SK-N-MC (cell line): ENCODE measurements at regions not wholly inside any gene's neighbourhood (a gene's known extent, or its start where the extent isn't known, plus 50 kb on each side); places are given as distances from the start of the nearest gene placed in this dataset.
"Not testable (repeated sequence)": the region's sequence is repeated elsewhere in the genome, so short reads cannot be mapped to it uniquely, and the experiment has no call there.

Experiments used
- EZH2 ChIP-seq: fragments of 200-600 bp; sonication (generic); IDR thresholded peaks from one replicate; pipeline ENCODE4 v1.6.1; 2017; ENCODE audit warnings: antibody characterized with exemption
- FOXP2 ChIP-seq: optimal IDR thresholded peaks from 2 replicates; pipeline ENCODE3; 2011; ENCODE audit warnings: mild to moderate bottlenecking, moderate library complexity; ENCODE audit not compliant: insufficient read depth; ENCODE audit errors: extremely low read length, control extremely low read depth
- POLR2AphosphoS5 ChIP-seq: IDR thresholded peaks from 2 replicates; pipeline ENCODE4 v1.6.1; 2012; ENCODE audit warnings: mild to moderate bottlenecking, low read depth, low read length, borderline replicate concordance

DNA sequence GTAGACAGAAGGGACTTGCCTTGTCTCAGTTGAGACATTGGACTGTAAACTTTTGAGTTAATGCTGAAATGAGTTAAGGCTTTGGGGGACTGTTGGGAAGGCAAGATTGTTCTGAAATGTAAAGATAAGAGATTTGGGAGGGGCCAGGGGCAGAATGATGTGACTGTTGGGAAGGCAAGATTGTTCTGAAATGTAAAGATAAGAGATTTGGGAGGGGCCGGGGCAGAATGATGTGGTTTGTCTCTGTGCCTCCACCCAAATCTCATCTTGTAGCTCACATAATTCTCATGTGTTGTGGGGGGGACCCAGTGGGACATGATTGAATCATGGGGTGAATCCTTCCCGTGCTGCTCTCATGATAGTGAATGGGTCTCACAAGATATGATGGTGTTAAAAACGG is 1217.1 kb downstream of the GALC start:
- not testable (repeated sequence) for TF ChIP-seq EZH2, POLR2AphosphoS5, FOXP2
